DMS79 treated with DMSO at 0.1 percent for 48 hours (cell line): ENCODE measurements at regions not wholly inside any gene's neighbourhood (a gene's known extent, or its start where the extent isn't known, plus 50 kb on each side); places are given as distances from the start of the nearest gene placed in this dataset.
"Not testable (repeated sequence)": the region's sequence is repeated elsewhere in the genome, so short reads cannot be mapped to it uniquely, and the experiment has no call there.

Source experiments
- DNase-seq: peaks from one replicate; lab custom pipeline; 2025; lab: John Stamatoyannopoulos, UW

- DNase-seq = no peak
These were observed 79.5 kb upstream of the TSC22D2 start for GRCh38 chr3:150328654-150329040.

- DNase-seq = peak; percentile 83
These were observed 80.1 kb upstream of the TSC22D2 start for GRCh38 chr3:150327678-150328653.

GRCh38 chr3:150324788-150325187 is 83.3 kb upstream of the TSC22D2 start:
- DNase-seq = no peak

- no peak for DNase-seq
These were observed 83.9 kb upstream of the TSC22D2 start for GRCh38 chr3:150324245-150324644.

- DNase-seq = no peak
These were observed 84.3 kb upstream of the TSC22D2 start for GRCh38 chr3:150323770-150324169.

GRCh38 chr3:150323091-150323490 is 85.0 kb upstream of the TSC22D2 start:
- not testable (repeated sequence) for DNase-seq

GRCh38 chr3:150320971-150321370 is 87.1 kb upstream of the TSC22D2 start:
- DNase-seq = not testable (repeated sequence)

GRCh38 chr3:150319900-150320299 is 88.2 kb upstream of the TSC22D2 start:
- no peak for DNase-seq

- DNase-seq = no peak
These were observed 90.6 kb upstream of the TSC22D2 start for GRCh38 chr3:150317469-150317868.

- no peak for DNase-seq
These were observed 92.4 kb upstream of the TSC22D2 start for GRCh38 chr3:150315721-150316120.

- DNase-seq = no peak
These were observed 93.7 kb upstream of the TSC22D2 start for GRCh38 chr3:150314248-150315004.

- peak; percentile 60 for DNase-seq
These were observed 96.0 kb upstream of the TSC22D2 start for GRCh38 chr3:150312018-150312657.

GRCh38 chr3:150311156-150311555 is 96.9 kb upstream of the TSC22D2 start:
- no peak for DNase-seq

- DNase-seq = no peak
These were observed 98.5 kb upstream of the TSC22D2 start for GRCh38 chr3:150309557-150309956.

- no peak for DNase-seq
These were observed 98.9 kb upstream of the TSC22D2 start for GRCh38 chr3:150309257-150309542.

GRCh38 chr3:150308481-150309256 is 99.4 kb upstream of the TSC22D2 start:
- DNase-seq = no peak

GRCh38 chr3:150308037-150308319 is 100.1 kb upstream of the TSC22D2 start:
- no peak for DNase-seq

- no peak for DNase-seq
These were observed 100.6 kb upstream of the TSC22D2 start for GRCh38 chr3:150307311-150308036.

GRCh38 chr3:150306906-150307305 is 101.2 kb upstream of the TSC22D2 start:
- DNase-seq = no peak

- DNase-seq = no peak
These were observed 102.0 kb upstream of the TSC22D2 start for GRCh38 chr3:150306083-150306482.

GRCh38 chr3:150303768-150304167 is 104.3 kb upstream of the TSC22D2 start:
- no peak for DNase-seq
